Adrenal gland (tissue), 9 donors: ENCODE measurements at regions not wholly inside any gene's neighbourhood (a gene's known extent, or its start where the extent isn't known, plus 50 kb on each side); places are given as distances from the start of the nearest gene placed in this dataset.

Source experiments
- DNase-seq, 7 donors: peaks; one replicate each; pipeline ENCODE4 v3.0.0-alpha.2; 2019 to 2020
- H3K27ac ChIP-seq, 5 donors: fragments of 200-600 bp; sonication (generic) in 4 of 5; 1 replicate in 3 of 5; 2 replicates in 2 of 5; pipeline versions ENCODE4 v1.5.1 to v1.8.0; 2016 to 2020; ENCODE audit warnings: mild to moderate bottlenecking in 1 of 5
- H3K27me3 ChIP-seq: fragments of 200-600 bp; 2 replicates; pipeline ENCODE4 v1.8.0; 2021
- H3K36me3 ChIP-seq, 2 donors: fragments of 200-600 bp; replicated peaks in 1 of 2; 1 replicate in 1 of 2; 2 replicates in 1 of 2; pipeline versions ENCODE4 v1.5.1 to v1.8.0; 2018 to 2022
- H3K4me1 ChIP-seq, 2 donors: fragments of 200-600 bp; replicated peaks in 1 of 2; 1 replicate in 1 of 2; 2 replicates in 1 of 2; pipeline versions ENCODE4 v1.5.1 to v1.8.0; 2018 to 2021
- H3K4me3 ChIP-seq, 4 donors: fragments of 200-600 bp; sonication (generic) in 3 of 4; one replicate each; pipeline ENCODE4 v1.5.1; 2016 to 2018
- H3K9me3 ChIP-seq, 3 donors: fragments of 200-600 bp; sonication (generic) in 1 of 3; replicated peaks in 1 of 3; 1 replicate in 2 of 3; 2 replicates in 1 of 3; pipeline versions ENCODE4 v1.5.1 to v1.8.0; 2016 to 2021
- CTCF ChIP-seq, 6 experiments: fragments of 450-650 bp in 4 of 6; fragments of 200-600 bp in 2 of 6; sonication (generic) in 1 of 6; IDR thresholded peaks; 1 replicate in 5 of 6; 2 replicates in 1 of 6; pipeline versions ENCODE4 v1.5.1 to v1.8.0; 2016 to 2021; ENCODE audit warnings: antibody characterized with exemption in 6 of 6, mild to moderate bottlenecking in 2 of 6, moderate library complexity in 1 of 6
- POLR2A ChIP-seq, 2 donors: fragments of 450-650 bp; IDR thresholded peaks; one replicate each; pipeline ENCODE4 v1.6.1; 2017; ENCODE audit warnings: antibody characterized with exemption in 2 of 2, mild to moderate bottlenecking in 2 of 2, moderate library complexity in 1 of 2
- WGBS, 4 donors: extraction: QIAGEN DNeasy Blood & Tissue Kit in 2 of 4; methylation state at CpG; one replicate each; pipeline versions ENCODE4 v1.1.5 to v1.1.7; 2013 to 2017; 5-methylcytosine and 5-hydroxymethylcytosine counted together
- intact Hi-C, 2 donors: fragments of 100-400 bp; cut with DNase I; formaldehyde crosslinking; loops; one replicate each; pipeline versions ENCODE4 v1.14.1 to v1.15.0; 2022 to 2023
- donor health status: healthy with polysubstance abuse.
- donor health status: Bipolar disorder and iron deficiency.
- donor health status: DM: yes; HTN: yes; CAD: no.
- donor health status: DM: no; HTN: no; CAD: no.
- donor health status: DM: no; HTN: no; CAD: no.

- peaks cover 0 to 11% of the 10 kb centered on the region in 2 donors for H3K4me1 ChIP-seq
- no peaks in the 10 kb centered on the region for H3K27me3 ChIP-seq
- H3K9me3 ChIP-seq = no peaks in the 10 kb centered on the region
- 51 to 65% (median 62%) methylated on average over 1 of the region's 1 CpG for WGBS, 4 donors
- H3K36me3 ChIP-seq = no peaks in the 10 kb centered on the region
- no peak for TF ChIP-seq CTCF (IDR thresholded peaks at IDR 0.05)
- TF ChIP-seq POLR2A (IDR thresholded peaks at IDR 0.05) = no peak
- H3K27ac ChIP-seq = no peak overlapping the region
- no peak overlapping the region for H3K4me3 ChIP-seq
- intact Hi-C loops = no loop called here
- DNase-seq = no peak
Measured at GRCh38 chr2:215540658-215541057, 104.8 kb upstream of the FN1 start.

GRCh38 chr2:215537611-215538010 is 101.7 kb upstream of the FN1 start:
- peaks cover 0 to 11% of the 10 kb centered on the region in 2 donors for H3K4me1 ChIP-seq
- no peaks in the 10 kb centered on the region for H3K9me3 ChIP-seq
- no peaks in the 10 kb centered on the region for H3K27me3 ChIP-seq
- no peak overlapping the region for H3K27ac ChIP-seq
- DNase-seq = no peak
- intact Hi-C loops = no loop called here
- TF ChIP-seq POLR2A (IDR thresholded peaks at IDR 0.05) (no peak), CTCF (IDR thresholded peaks at IDR 0.05) (no peak)
- WGBS, 4 donors = 46 to 66% (median 58%) methylated on average over 2 of the region's 2 CpGs
- H3K36me3 ChIP-seq = no peaks in the 10 kb centered on the region
- H3K4me3 ChIP-seq = no peak overlapping the region

GRCh38 chr2:215536510-215536909 is 100.6 kb upstream of the FN1 start:
- intact Hi-C loops = no loop called here

GRCh38 chr2:215535741-215536140 is 99.9 kb upstream of the FN1 start:
- DNase-seq = no peak
- H3K27ac ChIP-seq = no peak overlapping the region
- WGBS, 4 donors = 32 to 40% (median 38%) methylated on average over 1 of the region's 1 CpG
- H3K4me1 ChIP-seq = peaks cover 0 to 11% of the 10 kb centered on the region in 2 donors
- H3K27me3 ChIP-seq = no peaks in the 10 kb centered on the region
- TF ChIP-seq POLR2A (IDR thresholded peaks at IDR 0.05) = no peak
- no peak for TF ChIP-seq CTCF (IDR thresholded peaks at IDR 0.05)
- no peaks in the 10 kb centered on the region for H3K9me3 ChIP-seq
- no peak overlapping the region for H3K4me3 ChIP-seq
- no peaks in the 10 kb centered on the region for H3K36me3 ChIP-seq
- intact Hi-C loops = no loop called here

More at GRCh38 chr2:215536510-215536909, 100.6 kb upstream of the FN1 start:
- H3K27ac ChIP-seq = no peak overlapping the region
- H3K4me1 ChIP-seq = peaks cover 0 to 11% of the 10 kb centered on the region in 2 donors
- DNase-seq = no peak
- no peak for TF ChIP-seq CTCF (IDR thresholded peaks at IDR 0.05)
- TF ChIP-seq POLR2A (IDR thresholded peaks at IDR 0.05) = no peak
- H3K27me3 ChIP-seq = no peaks in the 10 kb centered on the region
- peak overlapping the region in 1 of 4 donors; percentile 17 for H3K4me3 ChIP-seq
- no peaks in the 10 kb centered on the region for H3K36me3 ChIP-seq
- H3K9me3 ChIP-seq = no peaks in the 10 kb centered on the region
- 54 to 63% (median 57%) methylated on average over 5 of the region's 5 CpGs for WGBS, 4 donors
